ENCODE measurements at regions not wholly inside any gene's neighbourhood (a gene's known extent, or its start where the extent isn't known, plus 50 kb on each side); places are given as distances from the start of the nearest gene placed in this dataset.
"Not testable (repeated sequence)": the region's sequence is repeated elsewhere in the genome, so short reads cannot be mapped to it uniquely, and the experiment has no call there.

DNA sequence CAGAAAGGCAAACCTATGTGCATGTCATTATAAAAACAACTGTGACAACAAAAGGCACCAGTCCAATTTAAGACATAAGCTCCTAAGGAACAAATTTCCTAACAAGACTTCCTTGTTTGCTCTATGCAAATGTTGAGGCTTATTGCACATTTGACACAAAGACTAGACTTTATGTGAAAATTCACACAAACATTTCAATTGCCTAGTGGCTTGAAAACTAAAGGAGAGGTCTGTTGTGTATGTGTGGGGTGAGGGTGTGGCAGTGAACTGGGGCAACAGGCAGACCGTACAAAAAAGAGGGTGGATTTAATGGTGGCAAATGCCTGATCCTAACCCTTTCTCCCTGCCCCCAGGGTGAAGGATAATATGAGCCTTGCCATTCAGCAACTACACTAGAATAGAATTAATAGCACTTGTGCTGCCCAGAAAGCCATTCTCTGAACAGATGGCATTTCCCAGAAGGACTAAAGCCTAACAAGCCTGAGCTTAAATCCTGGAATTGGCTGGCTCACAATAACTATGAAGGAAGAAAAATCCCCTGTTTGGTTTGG, 73.9 kb downstream of the GLUL start:
- no TSS peak for BruUV-seq (replicated peaks)
- no peak for DNase-seq
- H3K4me3 Mint-ChIP-seq (ENCODE audit: low read depth, unreplicated experiment), result no peak overlapping the region
- no peak overlapping the region for H3K27ac Mint-ChIP-seq (ENCODE audit: unreplicated experiment)
- intact Hi-C loops (cut with micrococcal nuclease; ENCODE audit: unreplicated experiment), result no loop called here
- peaks cover 11% of the 10 kb centered on the region for H3K27me3 Mint-ChIP-seq (ENCODE audit: unreplicated experiment)
- H3K4me1 Mint-ChIP-seq (ENCODE audit: low read depth, unreplicated experiment), result peaks cover 8% of the 10 kb centered on the region
- CTCF ChIA-PET, result interaction anchor here (1.0 kb wide), 1 partner anchor 18 kb away, joined by 3 read pairs; no protein-coding TSS in a partner anchor
- no peaks in the 10 kb centered on the region for H3K36me3 Mint-ChIP-seq (ENCODE audit: insufficient read depth, unreplicated experiment)
- H3K9me3 Mint-ChIP-seq (ENCODE audit: low read depth, unreplicated experiment), result peaks cover 8% of the 10 kb centered on the region
- TF ChIP-seq CTCF (IDR thresholded peaks at IDR 0.05; ENCODE audit: unreplicated experiment), result no peak

GRCh38 chr1:182316454-182316853, 75.1 kb downstream of the GLUL start:
- H3K4me1 Mint-ChIP-seq (ENCODE audit: low read depth, unreplicated experiment); BruUV-seq (replicated peaks); intact Hi-C loops (cut with micrococcal nuclease; ENCODE audit: unreplicated experiment); H3K36me3 Mint-ChIP-seq (ENCODE audit: insufficient read depth, unreplicated experiment); H3K9me3 Mint-ChIP-seq (ENCODE audit: low read depth, unreplicated experiment); DNase-seq; CTCF ChIA-PET; H3K27ac Mint-ChIP-seq (ENCODE audit: unreplicated experiment); H3K4me3 Mint-ChIP-seq (ENCODE audit: low read depth, unreplicated experiment): not testable (repeated sequence)
- peaks cover 14% of the 10 kb centered on the region for H3K27me3 Mint-ChIP-seq (ENCODE audit: unreplicated experiment)

GRCh38 chr1:182315167-182315556, 76.4 kb downstream of the GLUL start:
- intact Hi-C loops (cut with micrococcal nuclease; ENCODE audit: unreplicated experiment), result no loop called here
- no TSS peak for BruUV-seq (replicated peaks)
- CTCF ChIA-PET, result no interaction called here

DNA sequence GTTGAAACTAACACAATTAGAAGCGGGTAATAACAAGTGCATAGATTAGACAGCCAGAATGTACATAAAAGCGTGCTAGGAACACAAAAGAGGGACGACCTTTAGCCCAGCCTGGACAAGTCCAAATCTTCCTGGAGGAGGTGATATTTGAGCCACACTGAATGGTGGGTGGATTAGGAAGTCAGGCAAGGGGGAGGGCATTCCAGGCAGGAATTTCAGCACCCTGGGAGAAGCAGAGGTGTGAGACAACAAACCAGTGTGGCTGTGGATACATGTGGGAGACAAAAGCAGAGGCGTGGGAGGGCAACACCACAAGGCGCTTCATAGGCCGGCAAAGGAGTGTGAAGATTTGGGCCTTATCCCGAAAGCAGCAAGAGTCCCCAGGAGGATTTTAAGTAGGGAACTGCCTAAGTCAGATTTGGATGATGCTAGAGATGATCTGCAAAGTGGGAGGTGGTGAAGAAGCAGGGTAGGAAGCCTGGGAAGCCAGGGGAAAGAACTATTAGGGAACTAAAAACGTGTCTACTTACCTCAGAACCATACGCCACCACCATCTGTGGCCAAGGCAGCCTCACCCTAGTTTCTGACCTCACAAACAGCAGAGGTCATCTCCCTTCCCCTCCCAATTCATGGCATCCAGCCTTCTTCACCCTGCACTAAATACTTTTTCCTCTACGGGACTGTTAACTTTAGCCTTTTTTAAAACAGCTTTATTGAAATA, 81.8 kb downstream of the GLUL start:
- Mint-ChIP-seq H3K27me3 (ENCODE audit: unreplicated experiment) (peaks cover 14% of the 10 kb centered on the region), H3K27ac (ENCODE audit: unreplicated experiment) (no peak overlapping the region), H3K4me3 (ENCODE audit: low read depth, unreplicated experiment) (no peak overlapping the region), H3K9me3 (ENCODE audit: low read depth, unreplicated experiment) (peaks cover 2% of the 10 kb centered on the region), H3K36me3 (ENCODE audit: insufficient read depth, unreplicated experiment) (no peaks in the 10 kb centered on the region), H3K4me1 (ENCODE audit: low read depth, unreplicated experiment) (peaks cover 8% of the 10 kb centered on the region)
- intact Hi-C loops (cut with micrococcal nuclease; ENCODE audit: unreplicated experiment), result no loop called here
- CTCF ChIA-PET, result no interaction called here
- TF ChIP-seq CTCF (IDR thresholded peaks at IDR 0.05; ENCODE audit: unreplicated experiment), result no peak
- no peak for DNase-seq
- no TSS peak for BruUV-seq (replicated peaks)

More at GRCh38 chr1:182315167-182315556, 76.4 kb downstream of the GLUL start:
- Mint-ChIP-seq H3K4me3 (ENCODE audit: low read depth, unreplicated experiment) (no peak overlapping the region), H3K4me1 (ENCODE audit: low read depth, unreplicated experiment) (peaks cover 8% of the 10 kb centered on the region), H3K27ac (ENCODE audit: unreplicated experiment) (no peak overlapping the region), H3K9me3 (ENCODE audit: low read depth, unreplicated experiment) (peaks cover 8% of the 10 kb centered on the region), H3K36me3 (ENCODE audit: insufficient read depth, unreplicated experiment) (no peaks in the 10 kb centered on the region), H3K27me3 (ENCODE audit: unreplicated experiment) (peaks cover 14% of the 10 kb centered on the region)
- TF ChIP-seq CTCF (IDR thresholded peaks at IDR 0.05; ENCODE audit: unreplicated experiment), result no peak
- no peak for DNase-seq

GRCh38 chr1:182308826-182309225, 82.8 kb downstream of the GLUL start:
- peaks cover 8% of the 10 kb centered on the region for H3K4me1 Mint-ChIP-seq (ENCODE audit: low read depth, unreplicated experiment)
- H3K4me3 Mint-ChIP-seq (ENCODE audit: low read depth, unreplicated experiment), result no peak overlapping the region
- DNase-seq, result no peak
- TF ChIP-seq CTCF (IDR thresholded peaks at IDR 0.05; ENCODE audit: unreplicated experiment), result no peak
- BruUV-seq (replicated peaks), result no TSS peak
- CTCF ChIA-PET, result no interaction called here
- intact Hi-C loops (cut with micrococcal nuclease; ENCODE audit: unreplicated experiment), result no loop called here
- H3K36me3 Mint-ChIP-seq (ENCODE audit: insufficient read depth, unreplicated experiment), result no peaks in the 10 kb centered on the region
- H3K27ac Mint-ChIP-seq (ENCODE audit: unreplicated experiment), result no peak overlapping the region
- H3K27me3 Mint-ChIP-seq (ENCODE audit: unreplicated experiment), result peaks cover 14% of the 10 kb centered on the region
- H3K9me3 Mint-ChIP-seq (ENCODE audit: low read depth, unreplicated experiment), result peaks cover 2% of the 10 kb centered on the region

DNA sequence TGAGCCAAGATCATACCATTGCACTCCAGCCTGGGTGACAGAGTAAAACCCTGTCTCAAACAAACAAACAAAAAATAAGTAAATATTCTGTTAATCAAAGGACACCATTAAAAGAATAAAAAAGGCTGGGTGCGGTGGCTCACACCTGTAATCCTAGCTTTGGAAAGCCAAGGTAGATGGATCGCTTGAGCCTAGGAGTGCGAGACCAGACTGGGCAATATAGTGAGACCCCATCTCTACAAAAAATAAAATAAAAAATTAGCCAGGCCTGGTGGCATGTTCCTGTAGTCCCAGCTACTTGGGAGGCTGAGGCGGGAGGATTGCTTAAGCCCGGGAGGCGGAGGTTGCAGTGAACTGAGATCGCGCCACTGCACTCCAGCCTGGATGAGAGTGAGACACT, 84.1 kb downstream of the GLUL start:
- DNase-seq; H3K36me3 Mint-ChIP-seq (ENCODE audit: insufficient read depth, unreplicated experiment); H3K27me3 Mint-ChIP-seq (ENCODE audit: unreplicated experiment); H3K27ac Mint-ChIP-seq (ENCODE audit: unreplicated experiment); H3K9me3 Mint-ChIP-seq (ENCODE audit: low read depth, unreplicated experiment); H3K4me3 Mint-ChIP-seq (ENCODE audit: low read depth, unreplicated experiment); BruUV-seq (replicated peaks); intact Hi-C loops (cut with micrococcal nuclease; ENCODE audit: unreplicated experiment): not testable (repeated sequence)
- CTCF ChIA-PET, result interaction anchor here (0.6 kb wide), 1 partner anchor 21 kb away, joined by 3 read pairs; no protein-coding TSS in a partner anchor
- peaks cover 10% of the 10 kb centered on the region for H3K4me1 Mint-ChIP-seq (ENCODE audit: low read depth, unreplicated experiment)

All from Calu3 (cell line).